ENCODE measurements at regions not wholly inside any gene's neighbourhood (a gene's known extent, or its start where the extent isn't known, plus 50 kb on each side); places are given as distances from the start of the nearest gene placed in this dataset.
A peak's percentile ranks its signal among the peaks of the same experiment; 100 is the strongest.
"Not testable (repeated sequence)": the region's sequence is repeated elsewhere in the genome, so short reads cannot be mapped to it uniquely, and the experiment has no call there.

- ATAC-seq = no peak
- DNase-seq = no peak
- intact Hi-C loops (cut with DNase I) = no loop called here
Observed at GRCh38 chr19:41495589-41495988, 52.6 kb downstream of the ERICH4 start.

GRCh38 chr19:41499899-41500298 lies 56.9 kb downstream of the ERICH4 start:
- intact Hi-C loops (cut with DNase I) = no loop called here
- DNase-seq = no peak
- no peak for ATAC-seq

- no peak for DNase-seq
- intact Hi-C loops (cut with DNase I) = no loop called here
- ATAC-seq = peak in 1 of 2 donors; percentile 64
Observed at GRCh38 chr19:41500443-41500842, 57.5 kb downstream of the ERICH4 start.

GRCh38 chr19:41501854-41502253 lies 58.9 kb downstream of the ERICH4 start:
- DNase-seq = no peak
- intact Hi-C loops (cut with DNase I) = no loop called here
- peak in 1 of 2 donors; percentile 28 for ATAC-seq

- DNase-seq (no peak), ATAC-seq (no peak)
- intact Hi-C loops (cut with DNase I) = no loop called here
Observed at GRCh38 chr19:41505105-41505504, 62.1 kb downstream of the ERICH4 start.

GRCh38 chr19:41510484-41510883 lies 65.5 kb upstream of the CEACAM21 start:
- no peak for DNase-seq
- intact Hi-C loops (cut with DNase I) = no loop called here
- no peak for ATAC-seq

- DNase-seq (no peak), ATAC-seq (no peak)
- intact Hi-C loops (cut with DNase I) = no loop called here
Observed at GRCh38 chr19:41511628-41512027, 64.3 kb upstream of the CEACAM21 start.

GRCh38 chr19:41515015-41515652 lies 60.8 kb upstream of the CEACAM21 start:
- ATAC-seq (no peak), DNase-seq (no peak)
- intact Hi-C loops (cut with DNase I) = no loop called here

- intact Hi-C loops (cut with DNase I); DNase-seq: not testable (repeated sequence)
- peak in 1 of 2 donors; percentile 50 for ATAC-seq
Observed at GRCh38 chr19:41516292-41517171, 59.4 kb upstream of the CEACAM21 start.

- DNase-seq = no peak
- intact Hi-C loops (cut with DNase I) = no loop called here
- no peak for ATAC-seq
Observed at GRCh38 chr19:41518141-41518540, 57.8 kb upstream of the CEACAM21 start.

- intact Hi-C loops (cut with DNase I); DNase-seq: not testable (repeated sequence)
- ATAC-seq = peak in 1 of 2 donors; percentile 15
Observed at GRCh38 chr19:41521138-41521930, 54.6 kb upstream of the CEACAM21 start.

- intact Hi-C loops (cut with DNase I) = no loop called here
- no peak for DNase-seq
- peak; percentile 41 to 78 for ATAC-seq
Observed at GRCh38 chr19:41521931-41522555, 53.9 kb upstream of the CEACAM21 start.

GRCh38 chr19:41525989-41526388 lies 50.0 kb upstream of the CEACAM21 start:
- intact Hi-C loops (cut with DNase I) = no loop called here
- ATAC-seq = no peak
- DNase-seq = no peak

Data from left cardiac atrium (tissue), 4 donors.